ENCODE measurements at regions not wholly inside any gene's neighbourhood (a gene's known extent, or its start where the extent isn't known, plus 50 kb on each side); places are given as distances from the start of the nearest gene placed in this dataset.
"Not testable (repeated sequence)": the region's sequence is repeated elsewhere in the genome, so short reads cannot be mapped to it uniquely, and the experiment has no call there.

- DNase-seq, result no peak
- TF ChIP-seq GATA1 (IDR thresholded peaks at IDR 0.05; ENCODE audit: low read depth, low read length) (no peak), POLR2A (IDR thresholded peaks at IDR 0.05; ENCODE audit: low read length) (no peak)
Measured at GRCh38 chr2:201568217-201568820, 75.0 kb downstream of the TMEM237 start.

GRCh38 chr2:201559067-201559710 lies 84.1 kb downstream of the TMEM237 start:
- TF ChIP-seq POLR2A (IDR thresholded peaks at IDR 0.05; ENCODE audit: low read length) (no peak), GATA1 (IDR thresholded peaks at IDR 0.05; ENCODE audit: low read depth, low read length) (no peak)

DNA sequence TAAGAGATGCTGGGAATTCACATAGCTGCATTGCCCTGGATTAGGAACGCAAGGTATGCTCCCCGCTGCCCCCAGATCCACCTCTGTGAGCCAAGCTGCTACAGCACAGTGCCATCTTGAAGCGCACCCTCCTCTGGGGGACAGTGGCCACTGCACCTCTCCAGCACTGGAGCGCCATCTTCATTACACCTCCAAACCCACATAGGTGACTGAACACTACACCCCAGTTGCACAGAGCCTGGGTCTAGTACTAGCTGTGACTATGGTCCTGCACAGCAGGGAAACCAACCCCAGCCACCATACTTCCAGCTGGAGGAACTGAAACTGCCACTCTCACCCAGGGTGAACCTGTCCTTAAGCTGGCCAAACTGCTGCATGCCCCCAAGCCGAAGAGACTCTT lies 84.6 kb downstream of the TMEM237 start:
- no peak for DNase-seq
- TF ChIP-seq POLR2A (IDR thresholded peaks at IDR 0.05; ENCODE audit: low read length) (no peak), GATA1 (IDR thresholded peaks at IDR 0.05; ENCODE audit: low read depth, low read length) (no peak)

More at GRCh38 chr2:201559067-201559710, 84.1 kb downstream of the TMEM237 start:
- DNase-seq, result peak in 1 of 2 experiments; percentile 1

DNA sequence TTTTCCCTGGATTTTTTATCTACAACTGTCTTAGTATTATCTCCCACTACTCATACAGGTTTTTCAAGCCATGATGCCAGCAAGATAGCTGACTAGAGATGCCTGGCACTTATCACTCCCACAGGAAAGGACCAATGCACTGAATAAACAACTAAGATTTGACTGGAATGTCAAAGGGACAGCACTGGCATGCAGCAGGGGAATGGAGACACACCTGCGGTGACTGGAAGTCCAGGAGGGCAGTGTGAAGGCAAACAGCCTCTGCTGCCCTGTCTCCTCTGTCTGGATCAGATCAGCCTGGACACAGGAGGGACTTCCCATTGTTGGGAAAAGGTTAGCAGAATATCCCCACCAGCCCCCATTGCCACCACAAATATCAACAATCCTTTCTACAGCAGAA lies 85.1 kb downstream of the TMEM237 start:
- no peak for TF ChIP-seq GATA1 (IDR thresholded peaks at IDR 0.05; ENCODE audit: low read depth, low read length)
- TF ChIP-seq POLR2A (IDR thresholded peaks at IDR 0.05; ENCODE audit: low read length), result no peak

GRCh38 chr2:201551901-201552300 lies 91.4 kb downstream of the TMEM237 start:
- TF ChIP-seq GATA1 (IDR thresholded peaks at IDR 0.05; ENCODE audit: low read depth, low read length) (no peak), POLR2A (IDR thresholded peaks at IDR 0.05; ENCODE audit: low read length) (no peak)
- no peak for DNase-seq

More for the DNA sequence above, 85.1 kb downstream of the TMEM237 start:
- DNase-seq, result no peak

DNA sequence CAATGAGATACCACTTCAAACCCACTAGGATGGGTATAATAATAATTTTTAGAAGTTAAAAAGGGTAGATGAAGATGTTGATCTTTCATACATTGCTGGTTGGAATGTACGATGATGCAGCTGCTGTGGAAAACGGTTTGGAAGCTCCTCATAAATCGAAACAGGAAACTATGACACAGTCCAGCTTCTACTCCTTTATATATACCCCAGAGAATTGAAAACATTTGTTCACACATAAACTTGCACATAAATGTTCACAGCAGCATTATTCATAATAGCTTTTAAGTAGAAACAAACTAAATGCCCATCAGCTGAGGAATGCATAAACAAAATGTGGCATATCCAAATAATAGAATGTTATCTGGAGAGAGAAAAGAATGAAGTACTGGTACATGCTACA lies 95.0 kb downstream of the STRADB start:
- no peak for TF ChIP-seq GATA1 (IDR thresholded peaks at IDR 0.05; ENCODE audit: low read depth, low read length)
- TF ChIP-seq POLR2A (IDR thresholded peaks at IDR 0.05; ENCODE audit: low read length), result no peak
- no peak for DNase-seq

DNA sequence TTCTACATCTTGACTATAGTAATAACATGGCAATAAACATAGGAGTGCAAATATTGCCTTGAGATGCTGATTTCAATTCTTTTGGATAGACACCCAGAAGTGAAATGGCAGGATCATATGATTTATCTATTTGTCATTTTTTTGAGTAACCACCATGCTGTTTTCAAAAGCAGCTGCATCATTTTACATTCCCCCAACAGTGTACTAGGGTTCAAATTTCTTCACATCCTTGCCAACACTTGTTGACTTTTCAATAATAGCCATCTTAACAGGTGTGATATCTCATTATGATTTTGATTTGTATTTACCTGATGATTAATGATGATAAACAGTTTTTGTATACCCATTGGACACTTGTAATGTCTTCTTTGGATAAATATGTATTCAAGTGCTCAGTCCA lies 90.8 kb downstream of the STRADB start:
- TF ChIP-seq POLR2A (IDR thresholded peaks at IDR 0.05; ENCODE audit: low read length) (no peak), GATA1 (IDR thresholded peaks at IDR 0.05; ENCODE audit: low read depth, low read length) (no peak)
- DNase-seq, result no peak

DNA sequence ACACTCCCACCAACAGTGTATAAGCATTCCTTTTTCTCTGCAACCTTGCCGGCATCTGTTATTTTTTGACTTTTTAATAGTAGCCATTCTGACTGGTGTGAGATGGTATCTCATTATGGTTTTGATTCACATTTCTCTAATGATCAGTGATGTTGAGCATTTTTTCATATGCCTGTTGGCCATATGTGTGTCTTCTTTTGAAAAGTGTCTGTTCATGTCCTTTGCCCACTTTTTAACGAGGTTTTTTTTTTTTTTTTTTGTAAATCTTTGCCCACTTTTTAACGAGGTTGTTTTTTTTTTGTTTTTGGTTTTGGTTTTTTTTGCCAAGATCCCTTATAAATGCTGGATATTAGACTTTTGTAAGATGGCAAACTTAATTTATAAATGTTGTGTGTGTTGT lies 87.7 kb downstream of the STRADB start:
- DNase-seq, result not testable (repeated sequence)

DNA sequence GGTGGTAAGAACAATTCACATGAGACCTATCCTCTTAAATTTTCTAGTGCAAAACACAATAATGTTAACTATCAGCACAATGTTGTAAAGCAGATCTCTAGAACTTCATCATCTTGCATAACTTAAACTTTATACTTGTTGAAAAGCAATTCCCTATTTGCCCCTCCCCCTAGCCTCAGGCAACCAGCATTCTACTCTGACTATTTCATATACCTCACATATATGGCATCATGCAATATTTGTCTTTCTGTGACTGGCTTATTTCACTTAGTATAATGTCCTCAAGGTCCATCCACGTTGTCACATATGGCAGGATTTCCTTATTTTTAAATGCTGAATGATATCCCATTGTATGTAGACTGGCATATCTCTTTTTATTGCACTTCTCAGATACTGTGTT lies 86.5 kb downstream of the STRADB start:
- no peak for DNase-seq
- TF ChIP-seq GATA1 (IDR thresholded peaks at IDR 0.05; ENCODE audit: low read depth, low read length), result no peak

DNA sequence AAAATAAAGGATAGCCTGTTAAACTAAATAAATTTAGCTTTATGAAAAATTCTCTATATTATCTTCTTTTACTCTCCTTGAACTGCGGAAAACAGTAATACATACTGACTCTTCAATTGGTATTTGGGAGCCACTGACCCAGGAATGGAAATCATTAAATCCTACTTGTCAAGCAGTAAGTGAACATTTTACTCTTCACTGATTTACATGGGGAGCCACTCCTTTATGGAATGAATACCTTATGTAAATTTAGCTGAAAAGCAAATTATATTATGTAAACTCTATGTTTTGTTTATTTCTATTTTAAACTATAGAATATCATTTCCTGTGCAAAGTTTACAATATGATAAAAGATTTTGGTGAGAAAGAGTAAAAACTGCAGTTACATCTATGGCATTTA lies 85.2 kb downstream of the STRADB start:
- DNase-seq, result no peak
- TF ChIP-seq GATA1 (IDR thresholded peaks at IDR 0.05; ENCODE audit: low read depth, low read length) (no peak), POLR2A (IDR thresholded peaks at IDR 0.05; ENCODE audit: low read length) (no peak)

DNA sequence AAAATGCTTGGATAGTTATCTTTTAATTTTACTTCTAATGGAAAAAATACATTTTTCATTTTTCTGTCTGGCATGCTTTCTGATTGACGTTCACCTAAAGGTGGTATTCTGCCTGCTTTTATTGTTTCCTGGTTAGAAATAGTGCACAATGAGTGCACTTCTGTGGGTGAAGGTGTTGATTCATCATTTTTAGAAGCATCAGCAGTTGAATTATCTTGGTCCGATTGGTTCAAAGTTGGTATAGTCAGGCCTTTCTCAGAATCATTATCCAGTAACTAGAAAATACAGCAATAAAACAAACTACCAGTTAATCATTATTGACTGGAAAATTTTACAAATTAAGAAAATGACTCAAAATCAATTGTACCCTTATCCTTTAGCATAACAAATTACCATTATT lies 84.5 kb downstream of the STRADB start:
- DNase-seq, result no peak
- TF ChIP-seq GATA1 (IDR thresholded peaks at IDR 0.05; ENCODE audit: low read depth, low read length) (no peak), POLR2A (IDR thresholded peaks at IDR 0.05; ENCODE audit: low read length) (no peak)

GRCh38 chr2:201532686-201533304 lies 81.3 kb downstream of the STRADB start:
- TF ChIP-seq POLR2A (IDR thresholded peaks at IDR 0.05; ENCODE audit: low read length) (no peak), GATA1 (IDR thresholded peaks at IDR 0.05; ENCODE audit: low read depth, low read length) (no peak)
- DNase-seq, result peak in 1 of 2 experiments; percentile 4
